Activated naive CD4-positive, alpha-beta T cell treated with Interleukin-2 at 50 U/mL for 16 hours (primary cell): ENCODE measurements at regions not wholly inside any gene's neighbourhood (a gene's known extent, or its start where the extent isn't known, plus 50 kb on each side); places are given as distances from the start of the nearest gene placed in this dataset.

Experiments
- DNase-seq: peaks from one replicate; pipeline ENCODE4 v3.0.0-alpha.2; 2020

DNA sequence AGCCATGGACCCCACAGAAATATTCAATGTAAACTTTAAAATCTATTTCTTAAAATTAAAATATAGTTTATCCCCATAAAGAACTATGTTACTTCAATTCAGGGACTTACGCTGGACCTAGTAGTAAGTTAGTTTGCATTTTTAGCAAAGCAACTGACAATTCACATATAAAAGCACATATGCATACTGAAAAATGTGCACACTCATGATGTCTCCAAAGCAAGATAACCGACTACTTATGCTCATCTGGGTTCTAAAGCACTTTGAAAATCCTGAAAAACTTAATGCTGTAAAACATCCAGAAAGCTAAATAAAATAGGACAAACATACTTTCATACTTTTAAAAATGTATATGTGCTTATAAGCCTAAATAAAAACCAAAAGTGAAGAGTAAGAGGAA lies 264.4 kb upstream of the GAS1 start:
- DNase-seq: no peak

- DNase-seq: no peak
Observed at GRCh38 chr9:87212605-87213021, 265.3 kb upstream of the GAS1 start.

DNA sequence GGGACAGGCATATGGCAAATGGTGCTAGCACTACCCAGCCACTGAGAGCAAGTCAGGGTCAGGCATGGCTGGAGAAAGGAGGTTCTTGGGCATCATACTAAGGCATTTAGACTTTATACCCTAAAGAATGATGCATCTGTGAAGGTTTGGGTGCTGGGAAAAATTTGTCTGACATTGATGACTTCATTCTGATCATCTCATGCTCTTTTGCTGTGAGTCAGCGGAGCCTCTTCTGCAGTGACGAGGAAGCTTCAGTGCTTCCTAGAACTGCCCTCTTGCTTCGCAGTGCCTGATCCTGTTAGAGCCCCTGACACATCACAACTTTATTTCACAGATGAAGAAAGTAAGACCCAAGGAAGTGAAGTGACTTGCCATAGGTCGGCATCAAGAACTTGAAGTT lies 266.6 kb upstream of the GAS1 start:
- no peak for DNase-seq

DNA sequence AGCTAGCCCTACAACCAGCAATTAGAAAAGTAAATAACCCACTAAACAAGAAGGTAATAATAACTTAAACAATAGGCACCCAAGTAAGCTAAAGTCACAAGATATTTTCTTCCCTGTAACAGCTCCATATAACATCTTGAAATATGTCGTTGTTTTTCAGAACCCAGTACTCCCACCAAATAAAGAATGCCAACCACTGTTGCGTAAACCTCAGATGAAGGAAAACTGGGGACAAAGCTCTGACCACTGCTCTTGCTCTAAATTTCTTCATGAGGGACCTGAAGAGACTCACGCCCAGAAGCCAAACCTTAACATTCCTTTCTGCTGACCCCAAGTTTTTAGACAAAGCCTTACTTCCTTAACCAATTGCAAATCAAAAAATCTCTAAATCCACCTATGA lies 267.7 kb upstream of the GAS1 start:
- no peak for DNase-seq

DNA sequence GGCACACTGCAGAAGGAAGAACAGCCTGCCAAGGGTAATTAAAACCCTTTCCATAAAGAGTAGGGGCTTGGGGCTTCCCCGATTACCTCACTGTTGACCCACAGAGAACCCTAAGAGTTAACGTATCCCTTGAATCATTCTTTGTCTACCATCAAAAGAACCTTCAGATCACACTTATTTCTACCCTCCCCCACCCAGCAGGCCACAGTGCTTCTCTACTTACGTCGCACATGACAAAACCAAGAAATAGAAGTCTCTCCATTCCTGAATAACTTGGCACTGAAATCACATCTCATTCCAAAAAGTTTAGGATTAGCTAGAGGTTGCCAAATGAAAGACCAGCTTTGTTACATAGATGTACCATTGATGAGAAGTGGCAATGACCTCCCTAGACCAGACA lies 268.7 kb upstream of the GAS1 start:
- no peak for DNase-seq

GRCh38 chr9:87216897-87217455 lies 269.7 kb upstream of the GAS1 start:
- no peak for DNase-seq

DNA sequence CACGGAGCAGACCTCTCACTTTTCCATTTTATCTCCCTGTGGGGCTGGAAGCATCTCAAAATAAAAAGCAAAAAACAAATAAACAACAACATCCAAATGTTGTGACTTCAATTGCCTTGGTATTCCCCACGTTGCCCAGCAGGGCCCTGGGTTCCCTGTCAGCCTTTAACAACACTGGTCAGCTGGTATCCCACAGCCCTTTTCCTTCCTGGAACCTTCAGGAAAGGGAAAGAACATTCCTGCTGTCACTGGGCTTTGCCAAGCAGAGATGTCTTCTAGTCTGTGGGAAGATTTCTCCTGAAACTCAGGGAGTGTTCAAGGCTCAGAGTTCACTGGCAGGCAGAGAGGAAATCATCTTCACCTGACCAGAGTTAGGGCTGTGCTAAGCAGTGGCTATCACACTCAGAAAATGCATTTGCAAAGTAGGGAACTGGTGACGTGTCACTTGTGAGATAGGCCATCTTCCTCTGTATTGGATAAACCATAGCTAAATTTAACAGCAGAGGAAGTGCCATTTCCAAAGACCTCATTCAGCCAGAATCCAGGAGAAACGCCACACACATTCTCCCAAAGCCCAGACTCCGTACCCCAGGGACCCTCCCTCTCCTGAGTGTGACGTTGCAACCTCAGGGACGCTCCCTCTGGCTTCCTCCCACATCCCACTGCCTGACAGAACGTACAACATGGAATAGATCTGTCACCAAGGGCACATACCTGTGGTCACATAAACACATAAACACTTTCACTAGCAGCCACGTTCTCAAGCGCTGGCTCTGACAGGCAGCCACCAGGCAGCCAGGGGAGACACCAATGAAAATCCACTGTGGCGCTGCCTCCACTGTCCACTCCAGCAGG lies 274.0 kb upstream of the DAPK1 start:
- no peak for DNase-seq

GRCh38 chr9:87226896-87227295 lies 270.8 kb upstream of the DAPK1 start:
- DNase-seq: no peak

DNA sequence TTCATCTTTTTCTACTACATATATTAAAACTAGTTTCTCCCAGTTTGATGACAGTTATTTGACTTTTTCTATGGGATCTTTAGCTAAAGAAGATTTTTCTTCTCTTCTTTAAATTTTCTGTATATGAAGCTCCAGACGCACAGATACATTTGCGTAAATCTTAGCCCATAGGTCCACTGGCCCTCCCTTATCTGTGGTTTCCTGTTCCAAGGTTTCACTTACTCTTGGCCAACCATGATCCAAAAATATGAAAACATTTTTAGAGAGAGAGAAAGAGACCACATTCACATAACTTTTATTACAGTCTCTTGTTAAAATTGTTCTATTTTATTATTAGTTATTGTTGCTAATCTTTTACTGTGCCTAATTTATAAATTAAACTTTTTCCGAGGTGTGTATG lies 270.2 kb upstream of the DAPK1 start:
- DNase-seq: no peak

DNA sequence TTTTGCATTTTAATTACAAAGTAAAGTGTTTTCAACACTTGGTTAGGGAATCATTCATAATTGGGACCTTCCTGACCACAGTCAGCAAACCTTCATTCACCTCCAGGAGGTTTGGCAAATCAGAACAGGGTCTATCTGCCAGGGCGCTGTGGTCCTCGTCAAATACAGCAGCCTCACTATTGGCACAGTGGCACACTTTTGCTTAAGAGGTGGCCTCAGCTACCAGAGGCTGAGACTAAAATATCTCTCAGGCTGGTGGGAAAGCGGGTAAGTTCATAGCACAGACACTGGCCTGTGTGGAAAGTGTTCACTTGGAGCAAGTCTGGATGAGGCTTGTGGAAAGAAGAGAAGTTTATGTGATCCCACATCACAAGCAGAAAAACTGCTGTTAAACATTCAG lies 268.6 kb upstream of the DAPK1 start:
- no peak for DNase-seq

- no peak for DNase-seq
Observed at GRCh38 chr9:87233431-87233830, 264.2 kb upstream of the DAPK1 start.

- no peak for DNase-seq
Observed at GRCh38 chr9:87233899-87234455, 263.7 kb upstream of the DAPK1 start.

- no peak for DNase-seq
Observed at GRCh38 chr9:87234854-87235253, 262.8 kb upstream of the DAPK1 start.

DNA sequence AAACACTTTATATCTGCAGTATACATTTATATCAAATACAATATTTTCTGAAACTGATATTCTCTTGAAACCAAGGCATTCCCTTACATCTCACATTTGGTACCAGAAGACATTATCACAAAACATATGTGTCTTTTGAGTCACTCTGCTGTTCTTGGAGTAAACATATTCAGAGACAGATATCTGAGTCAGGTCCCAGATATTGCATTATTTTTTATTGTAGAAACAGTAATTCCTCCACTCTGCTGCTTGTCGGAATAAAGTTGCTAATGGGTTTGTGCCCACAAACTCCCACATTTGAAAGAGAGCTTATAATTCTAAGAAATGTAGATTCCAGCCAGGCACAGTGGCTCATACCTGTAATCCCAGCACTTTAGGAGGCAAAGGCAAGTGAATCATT lies 261.1 kb upstream of the DAPK1 start:
- no peak for DNase-seq

DNA sequence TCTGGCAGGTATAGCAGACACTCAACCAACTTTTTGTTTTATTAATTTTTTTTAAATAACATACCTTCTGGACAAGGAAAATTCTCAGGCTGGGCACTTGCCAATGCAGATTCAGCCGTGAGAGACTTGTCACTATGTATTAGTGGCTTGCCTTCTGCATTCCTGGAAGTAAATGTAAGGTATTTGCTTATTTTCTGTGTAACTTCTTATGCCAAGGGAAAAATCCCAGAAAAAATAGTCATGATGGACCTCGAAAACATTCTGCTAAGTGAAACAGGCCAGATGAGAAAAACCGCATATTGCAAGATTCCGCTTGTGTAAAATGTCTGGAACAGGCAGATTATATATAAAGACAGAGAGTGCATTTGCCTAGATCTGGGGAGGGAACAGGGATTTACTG lies 260.3 kb upstream of the DAPK1 start:
- no peak for DNase-seq

DNA sequence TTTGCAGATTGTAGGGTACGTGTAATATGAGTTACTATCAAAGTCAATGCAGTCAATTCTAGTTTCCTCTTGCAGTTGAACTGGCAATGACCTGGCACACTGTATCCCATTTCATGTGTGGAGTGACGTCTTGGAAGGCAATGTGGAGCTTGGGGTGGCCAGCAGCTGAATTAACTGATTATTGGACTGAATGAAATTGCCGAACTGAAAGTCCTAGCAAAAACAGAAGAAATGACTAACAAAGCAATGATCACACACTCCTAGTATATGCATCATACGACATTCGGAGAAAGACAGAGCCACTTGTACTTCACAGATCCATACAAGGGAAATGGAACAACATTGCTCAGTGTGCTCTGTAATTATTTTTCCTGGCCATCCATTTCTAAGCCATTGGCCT lies 259.1 kb upstream of the DAPK1 start:
- no peak for DNase-seq

GRCh38 chr9:87239312-87239711 lies 258.4 kb upstream of the DAPK1 start:
- no peak for DNase-seq

GRCh38 chr9:87243602-87244001 lies 254.1 kb upstream of the DAPK1 start:
- DNase-seq: no peak

- no peak for DNase-seq
Observed at GRCh38 chr9:87245271-87245670, 252.4 kb upstream of the DAPK1 start.

DNA sequence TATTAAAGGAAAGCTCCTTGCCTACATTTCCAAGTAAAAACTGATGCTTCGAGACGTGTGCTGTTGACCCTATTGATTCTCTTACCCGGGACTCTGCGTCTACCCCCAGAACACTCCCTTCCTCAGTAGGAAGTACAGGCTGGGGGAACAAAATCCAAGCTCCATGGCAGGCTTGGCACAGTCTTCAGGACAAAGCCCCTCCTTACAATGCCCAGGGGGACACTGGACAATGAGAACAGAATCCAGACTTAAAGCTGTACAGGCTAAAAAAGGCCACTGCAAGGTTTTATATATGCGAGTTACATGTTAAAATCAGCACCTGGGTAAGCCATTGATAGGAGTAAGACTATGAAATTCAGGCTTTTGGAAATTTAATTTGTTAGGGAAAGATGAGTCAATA lies 250.6 kb upstream of the DAPK1 start:
- DNase-seq: no peak

DNA sequence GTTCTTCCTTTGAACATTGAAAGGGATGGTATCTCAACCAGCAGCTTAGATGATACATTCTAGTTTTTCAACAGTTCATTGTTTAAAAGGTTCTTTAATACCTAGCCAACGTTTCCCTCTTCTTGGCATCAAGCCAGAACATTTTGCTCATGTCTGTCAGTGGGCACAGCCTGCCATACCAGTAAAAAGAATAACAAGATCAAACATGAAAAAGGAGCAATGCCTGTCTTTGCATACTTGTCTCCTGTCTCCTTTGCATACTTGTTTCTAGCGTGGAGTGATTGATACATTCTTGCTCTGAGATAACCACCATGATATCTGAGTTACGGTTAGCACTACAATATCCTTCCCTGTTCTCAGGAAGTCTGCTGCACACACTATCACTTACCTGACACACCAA lies 248.6 kb upstream of the DAPK1 start:
- DNase-seq: no peak

- no peak for DNase-seq
Observed at GRCh38 chr9:87250205-87250604, 247.5 kb upstream of the DAPK1 start.

DNA sequence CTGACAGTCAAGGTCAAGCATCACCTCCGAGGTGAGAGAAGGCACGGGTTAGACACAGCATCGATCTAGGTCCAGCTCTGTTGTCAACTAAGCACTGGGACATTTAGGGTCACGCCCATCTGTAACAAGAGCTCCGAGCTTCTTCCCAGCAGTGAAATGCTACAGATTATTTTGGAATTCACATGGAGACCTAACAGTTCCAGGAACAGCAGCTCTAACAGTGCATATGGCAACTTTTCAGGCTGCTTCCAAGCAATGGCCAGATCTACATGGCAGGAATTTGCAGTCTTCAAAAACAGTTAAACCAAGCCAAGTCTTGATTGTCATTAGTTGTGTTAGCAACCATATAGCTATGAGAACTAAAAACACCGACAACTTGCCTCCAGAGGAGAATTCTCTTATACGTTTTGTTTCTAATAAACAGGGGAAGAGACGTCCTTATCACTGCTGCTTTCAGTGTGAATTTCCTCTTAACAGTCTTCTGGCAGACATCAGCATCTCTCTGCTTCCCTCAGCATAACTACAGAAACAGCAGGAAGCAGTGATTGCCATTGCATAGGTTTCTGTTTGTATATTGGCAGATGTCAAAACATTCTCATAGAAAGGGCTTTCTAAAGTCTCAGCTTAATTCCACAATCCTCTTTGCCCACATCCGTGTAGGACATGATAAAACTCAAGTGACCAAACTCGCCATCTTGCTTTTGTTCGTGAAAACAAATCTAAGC lies 242.1 kb upstream of the DAPK1 start:
- DNase-seq: no peak

- no peak for DNase-seq
Observed at GRCh38 chr9:87256973-87257372, 240.7 kb upstream of the DAPK1 start.
